ENCODE measurements at regions not wholly inside any gene's neighbourhood (a gene's known extent, or its start where the extent isn't known, plus 50 kb on each side); places are given as distances from the start of the nearest gene placed in this dataset.

DNA sequence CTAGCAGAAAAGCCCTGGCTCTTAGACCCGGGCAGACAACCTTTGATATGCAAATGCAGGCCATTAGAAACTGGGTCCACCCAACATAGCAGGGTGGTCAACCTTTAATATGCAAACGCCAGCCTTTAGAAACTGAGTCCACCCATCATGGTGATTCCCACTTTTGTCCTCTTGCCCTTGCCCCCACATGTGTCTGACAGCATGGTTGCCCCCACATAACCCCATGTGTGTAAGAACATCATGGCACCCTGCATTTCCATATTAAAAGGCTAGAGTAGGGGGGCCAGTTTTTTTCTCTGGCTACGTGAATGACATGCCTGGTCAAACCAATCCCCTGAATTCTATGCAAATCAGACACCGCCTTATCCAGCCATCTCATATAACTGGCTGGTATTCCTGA, 273.2 kb upstream of the PRDM9 start:
- WGBS, 2 donors: 46 to 67% methylated on average over 4 of the region's 4 CpGs
- H3K9me3 ChIP-seq: no peaks in the 10 kb centered on the region
- no peak overlapping the region for H3K4me3 ChIP-seq
- no peak overlapping the region for H3K27ac ChIP-seq
- no peak for TF ChIP-seq POLR2A (IDR thresholded peaks at IDR 0.05)
- TF ChIP-seq, protein P1, sequence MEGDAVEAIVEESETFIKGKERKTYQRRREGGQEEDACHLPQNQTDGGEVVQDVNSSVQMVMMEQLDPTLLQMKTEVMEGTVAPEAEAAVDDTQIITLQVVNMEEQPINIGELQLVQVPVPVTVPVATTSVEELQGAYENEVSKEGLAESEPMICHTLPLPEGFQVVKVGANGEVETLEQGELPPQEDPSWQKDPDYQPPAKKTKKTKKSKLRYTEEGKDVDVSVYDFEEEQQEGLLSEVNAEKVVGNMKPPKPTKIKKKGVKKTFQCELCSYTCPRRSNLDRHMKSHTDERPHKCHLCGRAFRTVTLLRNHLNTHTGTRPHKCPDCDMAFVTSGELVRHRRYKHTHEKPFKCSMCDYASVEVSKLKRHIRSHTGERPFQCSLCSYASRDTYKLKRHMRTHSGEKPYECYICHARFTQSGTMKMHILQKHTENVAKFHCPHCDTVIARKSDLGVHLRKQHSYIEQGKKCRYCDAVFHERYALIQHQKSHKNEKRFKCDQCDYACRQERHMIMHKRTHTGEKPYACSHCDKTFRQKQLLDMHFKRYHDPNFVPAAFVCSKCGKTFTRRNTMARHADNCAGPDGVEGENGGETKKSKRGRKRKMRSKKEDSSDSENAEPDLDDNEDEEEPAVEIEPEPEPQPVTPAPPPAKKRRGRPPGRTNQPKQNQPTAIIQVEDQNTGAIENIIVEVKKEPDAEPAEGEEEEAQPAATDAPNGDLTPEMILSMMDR (IDR thresholded peaks at IDR 0.05): no peak
- ATAC-seq (no peak), DNase-seq (no peak)
- no peaks in the 10 kb centered on the region for H3K4me1 ChIP-seq
- H3K36me3 ChIP-seq (replicated peaks in 1 of 2; ENCODE audit: insufficient read depth in 1 of 2, low read depth in 2 of 2): no peaks in the 10 kb centered on the region
- intact Hi-C loops (cut with DNase I): no loop called here
- no peaks in the 10 kb centered on the region for H3K27me3 ChIP-seq

DNA sequence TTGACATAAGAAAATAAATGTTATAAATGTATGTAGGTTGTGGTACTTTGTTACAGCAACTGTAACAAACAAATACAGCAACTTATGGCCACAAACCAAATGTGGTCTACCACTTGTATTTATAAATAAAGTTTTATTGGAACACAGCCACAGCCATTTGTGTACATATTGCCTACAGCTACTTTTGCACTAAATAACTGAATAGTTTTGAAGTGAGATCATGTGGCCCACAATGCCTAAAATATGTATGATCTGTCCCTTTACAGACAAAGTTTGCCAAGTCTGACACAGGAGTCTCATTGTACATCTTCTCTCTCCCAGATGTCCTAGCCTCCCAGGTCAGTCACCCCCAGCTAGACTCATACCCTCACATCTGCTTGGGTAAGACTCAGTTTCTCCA, 283.6 kb upstream of the PRDM9 start:
- Histone ChIP-seq H3K4me1 (no peaks in the 10 kb centered on the region), H3K9me3 (no peaks in the 10 kb centered on the region), H3K27me3 (no peaks in the 10 kb centered on the region), H3K4me3 (no peak overlapping the region), H3K27ac (no peak overlapping the region), H3K36me3 (replicated peaks in 1 of 2; ENCODE audit: insufficient read depth in 1 of 2, low read depth in 2 of 2) (no peaks in the 10 kb centered on the region)
- intact Hi-C loops (cut with DNase I): no loop called here
- DNase-seq: no peak
- TF ChIP-seq, protein P1 (IDR thresholded peaks at IDR 0.05): no peak
- ATAC-seq: no peak

DNA sequence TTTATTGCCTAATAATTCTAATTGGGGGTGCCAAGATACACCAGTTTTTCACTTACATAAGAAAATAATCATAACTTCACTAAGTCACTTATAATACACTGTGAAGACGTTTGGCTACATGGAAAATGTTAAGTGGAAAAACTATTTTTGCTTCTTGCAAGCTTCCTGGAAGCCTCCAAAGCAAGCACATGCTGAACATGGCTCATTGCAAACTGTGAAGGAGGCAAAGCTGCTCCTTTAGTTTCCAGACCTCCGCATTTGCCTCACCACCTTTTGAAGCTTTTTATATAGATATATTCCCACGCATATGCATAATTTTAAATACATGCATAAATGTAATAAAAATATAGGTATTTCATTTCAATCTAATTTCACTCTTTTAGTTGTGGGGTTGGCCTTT, 285.6 kb upstream of the PRDM9 start:
- TF ChIP-seq POLR2A (IDR thresholded peaks at IDR 0.05): no peak
- TF ChIP-seq, protein P1 (IDR thresholded peaks at IDR 0.05): no peak
- Histone ChIP-seq H3K4me3 (no peak overlapping the region), H3K36me3 (replicated peaks in 1 of 2; ENCODE audit: insufficient read depth in 1 of 2, low read depth in 2 of 2) (no peaks in the 10 kb centered on the region), H3K27ac (no peak overlapping the region), H3K9me3 (no peaks in the 10 kb centered on the region), H3K27me3 (no peaks in the 10 kb centered on the region), H3K4me1 (no peaks in the 10 kb centered on the region)
- DNase-seq (no peak), ATAC-seq (no peak)
- 60 to 78% methylated on average over 3 of the region's 3 CpGs for WGBS, 2 donors
- intact Hi-C loops (cut with DNase I): no loop called here

DNA sequence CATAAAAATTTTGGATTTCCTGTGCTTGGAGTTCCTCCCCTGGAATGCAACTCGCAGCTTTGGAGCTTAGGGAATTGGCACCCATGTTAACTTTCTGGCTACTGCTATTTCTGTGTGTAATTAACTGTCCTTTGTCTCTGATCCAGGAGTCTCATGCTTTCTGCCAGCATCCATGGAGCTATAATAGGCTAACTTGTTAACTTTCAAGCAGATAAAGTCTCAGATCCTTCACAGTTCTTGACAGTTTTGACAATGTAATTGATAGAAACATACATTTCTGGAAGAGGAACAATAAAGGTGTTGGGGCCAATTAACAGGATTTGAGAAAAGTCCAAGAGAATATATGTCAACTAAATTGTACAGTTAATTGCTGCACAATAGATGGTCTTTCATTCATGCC, 290.2 kb upstream of the PRDM9 start:
- ATAC-seq (no peak), DNase-seq (no peak)
- TF ChIP-seq, protein P1 (IDR thresholded peaks at IDR 0.05): no peak
- TF ChIP-seq POLR2A (IDR thresholded peaks at IDR 0.05): no peak
- H3K36me3 ChIP-seq (replicated peaks in 1 of 2; ENCODE audit: insufficient read depth in 1 of 2, low read depth in 2 of 2): no peaks in the 10 kb centered on the region
- no peak overlapping the region for H3K4me3 ChIP-seq
- H3K27ac ChIP-seq: no peak overlapping the region
- no peaks in the 10 kb centered on the region for H3K9me3 ChIP-seq
- H3K4me1 ChIP-seq: no peaks in the 10 kb centered on the region
- intact Hi-C loops (cut with DNase I): no loop called here
- no peaks in the 10 kb centered on the region for H3K27me3 ChIP-seq
- WGBS, 2 donors: 52 to 92% methylated on average over 1 of the region's 1 CpG

DNA sequence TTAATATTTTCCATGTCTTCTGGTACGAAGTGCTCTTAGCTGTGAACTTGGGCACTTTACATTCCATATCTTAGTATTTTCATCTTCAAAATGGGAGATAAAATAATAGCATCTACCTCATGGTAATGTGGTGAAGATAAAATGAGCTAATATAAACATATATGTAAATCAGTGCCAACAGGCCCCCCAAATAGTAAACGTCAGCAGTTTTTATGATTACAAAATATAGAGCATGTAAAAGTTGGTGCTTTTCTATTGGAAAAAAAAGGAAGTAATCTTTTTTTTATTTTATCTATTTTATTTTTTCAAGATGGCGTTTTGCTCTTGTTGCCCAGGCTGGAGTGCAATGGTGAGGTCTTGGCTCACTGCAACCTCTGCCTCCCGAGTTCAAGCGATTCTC, 291.1 kb upstream of the PRDM9 start:
- DNase-seq: no peak
- intact Hi-C loops (cut with DNase I): no loop called here
- H3K27me3 ChIP-seq: no peaks in the 10 kb centered on the region
- H3K4me3 ChIP-seq: no peak overlapping the region
- no peak for ATAC-seq
- no peak for TF ChIP-seq POLR2A (IDR thresholded peaks at IDR 0.05)
- TF ChIP-seq, protein P1 (IDR thresholded peaks at IDR 0.05): no peak
- WGBS, 2 donors: 67 to 73% methylated on average over 5 of the region's 5 CpGs
- H3K27ac ChIP-seq: no peak overlapping the region
- H3K36me3 ChIP-seq (replicated peaks in 1 of 2; ENCODE audit: insufficient read depth in 1 of 2, low read depth in 2 of 2): no peaks in the 10 kb centered on the region
- H3K4me1 ChIP-seq: no peaks in the 10 kb centered on the region
- no peaks in the 10 kb centered on the region for H3K9me3 ChIP-seq

Data from body of pancreas (tissue), 4 donors.